ENCODE measurements at regions not wholly inside any gene's neighbourhood (a gene's known extent, or its start where the extent isn't known, plus 50 kb on each side); places are given as distances from the start of the nearest gene placed in this dataset.

DNA sequence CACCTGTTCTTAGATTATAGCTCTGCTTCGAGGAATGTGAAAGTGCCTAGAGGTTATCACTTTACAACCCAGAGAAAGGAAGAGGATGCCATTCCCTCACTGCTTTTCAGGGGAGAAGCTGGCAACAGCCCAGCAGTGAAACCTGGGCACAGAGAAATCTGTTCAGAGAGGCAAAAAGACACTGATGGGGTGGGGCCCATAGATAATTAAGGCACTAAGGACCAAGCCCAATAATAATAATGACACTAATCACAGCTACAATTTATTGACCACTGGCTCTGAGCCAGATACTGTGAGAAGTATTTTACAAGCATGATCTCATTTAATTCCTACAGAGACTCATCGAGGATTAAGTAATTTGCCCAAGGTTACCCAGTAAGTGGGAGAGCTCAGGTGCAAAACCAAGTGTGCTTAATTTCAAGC lies 168.3 kb downstream of the PIK3R1 start:
- peaks cover 21% of the 10 kb centered on the region for H3K4me1 Mint-ChIP-seq
- no peaks in the 10 kb centered on the region for H3K9me3 ChIP-seq (ENCODE audit: control insufficient read depth, low read length, poor library complexity, severe bottlenecking)
- no peak for DNase-seq
- H3K36me3 Mint-ChIP-seq (ENCODE audit: low read depth), result no peaks in the 10 kb centered on the region
- no peak overlapping the region for H3K4me3 Mint-ChIP-seq
- H3K27ac Mint-ChIP-seq, result no peak overlapping the region
- ATAC-seq, result no peak
- no peaks in the 10 kb centered on the region for H3K27me3 Mint-ChIP-seq

DNA sequence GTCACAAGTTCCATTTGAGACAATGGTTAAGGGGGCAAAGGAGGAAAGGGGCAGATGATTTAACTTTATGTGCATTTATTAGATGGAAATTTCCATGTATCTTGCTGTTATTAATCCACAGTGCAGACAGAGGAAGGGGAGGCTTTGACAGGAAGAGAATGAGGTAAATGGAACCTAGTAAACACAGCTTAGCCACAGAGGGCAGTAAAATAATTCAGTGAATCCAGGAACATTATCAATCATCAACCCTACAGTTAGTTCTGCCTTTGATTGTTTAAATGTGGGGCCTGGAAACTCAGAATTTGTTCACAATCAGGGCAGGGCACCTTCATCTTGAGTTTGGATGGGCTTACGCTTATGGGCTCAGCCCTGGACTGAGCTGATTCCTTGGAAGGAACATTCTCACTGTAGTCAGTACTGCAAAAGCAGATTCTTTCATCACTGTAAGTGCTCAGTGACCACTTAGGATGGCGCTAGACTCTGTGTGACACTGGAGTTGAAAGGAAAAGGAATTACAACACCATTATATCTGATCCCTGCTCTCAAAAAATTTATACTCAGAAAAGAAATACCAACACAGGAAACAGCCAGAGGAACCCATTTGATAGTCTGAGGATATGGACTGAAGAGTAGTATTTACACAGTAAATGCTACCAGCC lies 169.5 kb downstream of the PIK3R1 start:
- no peaks in the 10 kb centered on the region for H3K9me3 ChIP-seq (ENCODE audit: control insufficient read depth, low read length, poor library complexity, severe bottlenecking)
- no peak overlapping the region for H3K27ac Mint-ChIP-seq
- H3K4me1 Mint-ChIP-seq, result peaks cover 17% of the 10 kb centered on the region
- ATAC-seq, result no peak
- H3K4me3 Mint-ChIP-seq, result peak overlapping the region; percentile 22
- H3K27me3 Mint-ChIP-seq, result no peaks in the 10 kb centered on the region
- H3K36me3 Mint-ChIP-seq (ENCODE audit: low read depth), result no peaks in the 10 kb centered on the region
- DNase-seq, result no peak

DNA sequence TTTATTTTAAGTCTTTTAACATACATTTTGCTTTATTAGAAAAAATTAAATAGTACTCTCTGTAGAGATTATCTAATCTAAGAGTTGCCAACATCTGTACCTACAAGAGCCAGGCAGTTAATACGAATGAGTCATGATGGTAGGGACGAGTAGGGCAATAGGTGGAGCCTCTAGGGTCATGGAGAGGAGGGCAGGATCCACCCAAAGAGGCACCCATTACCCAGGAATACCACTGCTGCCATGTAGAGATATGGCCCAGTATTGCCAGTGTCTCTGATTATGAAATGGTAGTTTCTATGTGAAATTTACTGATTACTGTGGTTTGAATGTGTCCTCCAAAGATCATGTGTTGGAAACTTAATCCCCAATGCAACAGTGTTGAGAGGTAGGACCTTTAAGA lies 170.4 kb downstream of the PIK3R1 start:
- H3K4me1 Mint-ChIP-seq, result peaks cover 13% of the 10 kb centered on the region
- DNase-seq, result no peak
- no peak for ATAC-seq
- no peaks in the 10 kb centered on the region for H3K9me3 ChIP-seq (ENCODE audit: control insufficient read depth, low read length, poor library complexity, severe bottlenecking)
- H3K36me3 Mint-ChIP-seq (ENCODE audit: low read depth), result no peaks in the 10 kb centered on the region
- no peaks in the 10 kb centered on the region for H3K27me3 Mint-ChIP-seq
- H3K4me3 Mint-ChIP-seq, result no peak overlapping the region
- no peak overlapping the region for H3K27ac Mint-ChIP-seq

DNA sequence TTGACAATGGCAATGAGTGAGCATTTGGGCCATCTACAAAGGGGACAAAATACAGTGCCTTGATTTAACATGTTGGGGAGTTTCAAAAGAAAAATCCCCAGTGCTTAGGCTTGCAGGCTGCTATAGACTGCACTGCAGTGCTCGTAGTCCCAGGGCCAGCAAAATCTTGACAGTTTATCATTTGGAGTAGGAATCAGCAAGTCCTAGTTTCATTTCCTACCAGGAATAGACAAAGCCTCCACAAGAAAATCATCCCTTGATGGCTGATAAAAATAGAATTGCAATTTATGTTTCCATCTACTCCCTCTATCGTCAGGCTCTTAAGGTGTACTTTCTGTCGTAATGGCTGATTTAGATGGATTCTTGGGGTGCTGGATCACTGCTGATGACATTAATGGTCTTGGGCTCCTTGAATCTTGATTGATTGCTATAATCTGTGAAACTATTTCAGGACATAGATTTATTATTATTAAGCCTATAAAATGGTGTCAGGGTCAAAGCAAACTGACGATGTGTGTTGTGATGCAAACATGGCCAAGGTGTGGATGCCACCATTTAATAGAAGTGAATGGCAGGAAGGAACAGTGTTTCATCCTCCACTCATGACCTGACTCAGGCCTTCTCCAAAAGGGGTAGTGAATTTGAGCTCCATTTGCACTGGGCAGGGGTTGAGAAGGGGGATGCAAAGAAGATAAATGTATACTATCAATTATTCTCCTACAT lies 171.7 kb downstream of the PIK3R1 start:
- ATAC-seq, result no peak
- Mint-ChIP-seq H3K36me3 (ENCODE audit: low read depth) (no peaks in the 10 kb centered on the region), H3K4me3 (no peak overlapping the region), H3K4me1 (peaks cover 11% of the 10 kb centered on the region), H3K27me3 (no peaks in the 10 kb centered on the region), H3K27ac (no peak overlapping the region)
- no peak for DNase-seq
- H3K9me3 ChIP-seq (ENCODE audit: control insufficient read depth, low read length, poor library complexity, severe bottlenecking), result no peaks in the 10 kb centered on the region

DNA sequence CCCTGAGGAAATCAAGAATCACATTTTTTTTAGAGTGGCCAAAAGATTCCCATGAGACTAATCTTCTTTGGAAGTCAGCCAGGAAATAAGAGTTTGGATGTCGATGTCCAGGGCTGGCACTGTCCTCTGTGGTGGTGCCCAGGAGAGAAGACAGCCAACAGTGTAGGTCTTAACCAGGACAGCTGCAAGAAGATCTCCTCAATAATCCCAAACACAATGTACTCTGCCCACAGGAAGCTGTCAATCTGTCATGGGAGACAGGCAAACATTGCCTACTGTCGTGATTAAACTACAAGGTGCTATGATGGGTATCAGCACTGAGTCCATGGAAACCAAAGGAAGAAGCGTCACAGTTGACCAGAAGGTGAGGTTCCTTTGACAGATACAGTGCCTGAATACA lies 174.1 kb downstream of the PIK3R1 start:
- no peaks in the 10 kb centered on the region for H3K27me3 Mint-ChIP-seq
- peaks cover 11% of the 10 kb centered on the region for H3K4me1 Mint-ChIP-seq
- H3K4me3 Mint-ChIP-seq, result no peak overlapping the region
- no peak for DNase-seq
- no peak overlapping the region for H3K27ac Mint-ChIP-seq
- no peaks in the 10 kb centered on the region for H3K9me3 ChIP-seq (ENCODE audit: control insufficient read depth, low read length, poor library complexity, severe bottlenecking)
- no peaks in the 10 kb centered on the region for H3K36me3 Mint-ChIP-seq (ENCODE audit: low read depth)
- no peak for ATAC-seq

DNA sequence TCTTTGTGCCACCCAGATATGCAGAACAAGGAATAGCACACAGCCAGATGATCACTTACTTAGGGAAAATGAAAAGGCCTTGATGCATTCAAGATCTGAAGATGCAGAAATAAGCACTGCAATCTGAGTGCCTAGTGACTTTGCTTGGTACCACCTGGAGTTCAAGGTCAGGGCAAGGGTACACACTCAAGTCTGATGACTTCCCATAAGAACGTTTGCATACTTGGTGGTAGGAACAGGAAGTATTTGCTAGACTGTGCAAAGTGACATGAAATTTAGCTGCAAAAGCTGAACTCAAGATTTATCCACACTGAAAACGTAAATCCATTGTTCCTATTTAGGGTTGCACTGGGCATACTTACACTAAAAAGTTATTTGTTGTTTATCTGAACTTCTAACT lies 177.1 kb downstream of the PIK3R1 start:
- DNase-seq (no peak), ATAC-seq (no peak)
- no peaks in the 10 kb centered on the region for H3K36me3 Mint-ChIP-seq (ENCODE audit: low read depth)
- H3K4me1 Mint-ChIP-seq, result peaks cover 3% of the 10 kb centered on the region
- H3K4me3 Mint-ChIP-seq, result no peak overlapping the region
- H3K27me3 Mint-ChIP-seq, result no peaks in the 10 kb centered on the region
- peak overlapping the region; percentile 51 for H3K27ac Mint-ChIP-seq
- no peaks in the 10 kb centered on the region for H3K9me3 ChIP-seq (ENCODE audit: control insufficient read depth, low read length, poor library complexity, severe bottlenecking)

DNA sequence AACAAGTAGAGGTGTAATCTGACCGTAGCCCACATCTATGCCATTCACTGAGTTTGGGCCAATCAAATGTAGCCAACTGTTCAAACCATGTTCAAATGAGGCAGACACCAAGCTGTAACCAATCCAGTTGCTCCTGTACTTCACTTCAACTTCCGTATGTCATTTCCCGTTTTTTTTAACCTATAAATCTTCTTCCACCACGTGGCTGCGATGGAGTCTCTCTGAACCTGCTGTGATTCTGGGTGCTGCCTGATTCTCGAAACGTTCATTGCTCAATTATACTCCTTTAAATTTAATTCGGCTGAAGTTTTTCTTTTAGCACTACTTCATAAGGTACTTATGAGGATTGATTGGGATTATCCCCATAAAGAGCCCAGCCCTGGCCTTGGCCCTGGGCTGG lies 179.7 kb downstream of the PIK3R1 start:
- no peaks in the 10 kb centered on the region for H3K36me3 Mint-ChIP-seq (ENCODE audit: low read depth)

DNA sequence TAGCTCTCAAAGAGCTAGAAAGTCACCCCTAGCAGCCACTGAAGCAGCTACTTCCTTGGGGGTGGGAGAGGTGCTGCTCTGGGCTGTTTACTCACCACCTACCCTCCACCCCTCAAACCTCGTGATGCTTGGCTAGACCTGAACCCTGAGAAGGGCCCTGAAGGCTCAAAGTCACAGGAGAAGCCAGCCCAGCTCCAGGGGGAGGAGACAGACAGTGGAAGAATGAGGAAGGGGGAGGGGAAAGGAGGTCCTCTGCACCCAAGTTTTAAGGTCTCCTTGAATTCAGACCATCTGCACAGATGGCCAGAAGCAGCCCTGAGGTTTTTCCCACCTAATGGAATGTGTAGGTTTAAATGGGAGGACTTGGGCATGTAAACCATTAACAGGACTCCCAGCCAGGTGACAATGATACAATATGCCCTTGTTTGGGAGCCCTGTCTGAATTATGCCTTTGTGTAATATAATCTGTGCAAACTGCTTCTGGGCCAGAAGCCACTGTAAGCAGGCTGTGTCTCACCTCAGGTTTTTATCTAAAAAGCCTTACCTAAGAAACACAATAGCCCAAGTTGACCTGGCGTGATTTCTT lies 180.5 kb downstream of the PIK3R1 start:
- no peaks in the 10 kb centered on the region for H3K9me3 ChIP-seq (ENCODE audit: control insufficient read depth, low read length, poor library complexity, severe bottlenecking)
- no peaks in the 10 kb centered on the region for H3K36me3 Mint-ChIP-seq (ENCODE audit: low read depth)
- ATAC-seq, result no peak
- no peak overlapping the region for H3K4me3 Mint-ChIP-seq
- H3K27me3 Mint-ChIP-seq, result no peaks in the 10 kb centered on the region
- DNase-seq, result no peak
- no peak overlapping the region for H3K27ac Mint-ChIP-seq
- H3K4me1 Mint-ChIP-seq, result no peaks in the 10 kb centered on the region

More for the DNA sequence above, 179.7 kb downstream of the PIK3R1 start:
- no peak overlapping the region for H3K27ac Mint-ChIP-seq
- H3K9me3 ChIP-seq (ENCODE audit: control insufficient read depth, low read length, poor library complexity, severe bottlenecking), result no peaks in the 10 kb centered on the region
- DNase-seq, result no peak
- H3K4me3 Mint-ChIP-seq, result no peak overlapping the region
- no peak for ATAC-seq
- no peaks in the 10 kb centered on the region for H3K27me3 Mint-ChIP-seq
- H3K4me1 Mint-ChIP-seq, result peaks cover 3% of the 10 kb centered on the region

DNA sequence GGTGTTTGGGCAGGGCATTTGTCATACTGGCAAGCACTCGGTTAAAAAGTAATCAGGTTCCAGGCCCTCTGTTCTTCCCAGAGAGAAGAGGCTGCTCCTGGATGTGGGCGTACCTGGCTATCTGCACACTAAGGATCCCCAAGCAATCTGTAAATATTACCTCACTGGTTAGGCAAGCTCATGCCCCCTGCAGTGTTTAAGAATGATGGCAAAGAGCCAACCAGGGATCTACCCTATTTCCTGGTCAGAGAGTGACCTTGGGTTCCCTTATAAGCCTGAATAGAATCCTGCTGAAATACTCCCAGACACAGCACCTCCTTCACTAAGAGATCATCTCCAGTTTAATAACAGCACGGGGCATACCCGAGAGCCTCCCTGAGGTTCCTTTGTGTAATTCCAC lies 181.2 kb downstream of the PIK3R1 start:
- ATAC-seq (no peak), DNase-seq (no peak)
- H3K9me3 ChIP-seq (ENCODE audit: control insufficient read depth, low read length, poor library complexity, severe bottlenecking), result no peaks in the 10 kb centered on the region
- Mint-ChIP-seq H3K27me3 (no peaks in the 10 kb centered on the region), H3K4me3 (no peak overlapping the region), H3K4me1 (no peaks in the 10 kb centered on the region), H3K36me3 (ENCODE audit: low read depth) (no peaks in the 10 kb centered on the region), H3K27ac (no peak overlapping the region)

DNA sequence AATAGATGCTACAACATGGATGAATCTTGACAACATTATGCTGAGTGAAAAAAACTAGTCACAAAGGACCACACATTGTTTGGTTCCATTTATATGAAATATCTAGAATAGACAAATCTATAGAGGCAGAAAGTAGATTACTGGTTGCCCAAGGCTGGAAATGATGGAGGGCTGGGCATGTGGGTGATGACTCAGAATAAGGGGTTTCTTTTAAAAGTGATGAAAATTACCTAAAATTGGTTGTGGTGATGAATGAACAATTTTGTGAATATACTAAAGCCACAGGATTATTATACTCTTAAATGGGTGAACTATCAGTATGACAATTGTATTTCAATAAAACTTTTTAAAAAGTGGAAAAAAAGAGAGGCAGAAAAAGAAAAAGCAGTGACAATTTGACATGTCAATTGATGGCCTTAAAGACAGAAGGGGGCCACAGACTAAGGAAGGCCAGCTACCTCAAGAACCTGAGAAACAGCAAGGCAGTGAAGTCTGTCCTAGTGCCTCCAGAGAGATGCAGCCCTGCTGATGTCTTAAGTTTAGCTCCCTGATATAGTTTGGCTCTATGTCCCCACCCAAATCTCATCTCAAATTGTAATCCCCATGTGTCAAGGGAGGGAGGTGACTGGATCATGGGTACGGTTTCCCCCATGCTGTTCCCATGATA lies 182.7 kb downstream of the PIK3R1 start:
- Mint-ChIP-seq H3K4me3 (no peak overlapping the region), H3K4me1 (no peaks in the 10 kb centered on the region), H3K36me3 (ENCODE audit: low read depth) (no peaks in the 10 kb centered on the region), H3K27me3 (no peaks in the 10 kb centered on the region), H3K27ac (no peak overlapping the region)
- no peak for ATAC-seq
- no peaks in the 10 kb centered on the region for H3K9me3 ChIP-seq (ENCODE audit: control insufficient read depth, low read length, poor library complexity, severe bottlenecking)
- DNase-seq, result no peak

DNA sequence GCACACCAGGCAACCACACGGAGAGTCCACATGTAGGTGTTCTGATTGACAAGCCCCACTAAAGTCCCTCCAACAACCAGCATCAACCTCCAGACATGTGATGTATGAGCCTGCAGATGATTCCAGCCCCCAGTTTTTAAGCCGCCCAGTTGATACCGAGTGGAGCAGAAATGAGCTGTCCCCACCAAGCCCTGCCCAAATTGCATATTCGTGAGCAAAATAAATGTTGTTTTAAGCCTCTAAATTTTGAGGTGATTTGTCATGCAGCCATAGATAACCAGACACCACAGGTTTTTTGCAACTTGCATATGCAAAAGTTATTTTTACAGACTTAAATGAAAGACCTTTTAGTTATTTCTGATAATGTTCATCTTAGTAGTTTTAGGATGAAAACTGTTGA lies 187.7 kb downstream of the PIK3R1 start:
- H3K9me3 ChIP-seq (ENCODE audit: control insufficient read depth, low read length, poor library complexity, severe bottlenecking), result no peaks in the 10 kb centered on the region
- H3K27me3 Mint-ChIP-seq, result no peaks in the 10 kb centered on the region
- H3K4me3 Mint-ChIP-seq, result no peak overlapping the region
- DNase-seq, result no peak
- no peak overlapping the region for H3K27ac Mint-ChIP-seq
- no peaks in the 10 kb centered on the region for H3K36me3 Mint-ChIP-seq (ENCODE audit: low read depth)
- peaks cover 16% of the 10 kb centered on the region for H3K4me1 Mint-ChIP-seq
- no peak for ATAC-seq

DNA sequence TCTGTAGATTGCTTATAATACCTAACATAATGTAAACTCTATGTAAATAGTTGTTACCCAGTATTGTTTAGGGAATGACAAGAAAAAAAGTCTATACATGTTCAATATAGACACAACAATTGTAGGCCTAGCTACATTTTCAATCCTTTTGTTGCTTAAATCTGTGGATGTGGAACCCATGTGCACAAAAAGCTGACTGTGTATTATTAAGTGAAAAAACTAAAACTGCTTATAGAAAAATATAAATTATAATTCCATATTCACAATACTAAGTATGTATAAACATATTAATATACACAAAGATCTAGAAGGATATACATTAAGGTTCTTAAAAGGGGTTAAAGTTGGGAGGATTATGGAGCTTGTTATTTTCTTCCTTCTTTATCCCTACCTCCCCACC lies 188.7 kb downstream of the PIK3R1 start:
- H3K36me3 Mint-ChIP-seq (ENCODE audit: low read depth), result no peaks in the 10 kb centered on the region
- H3K27me3 Mint-ChIP-seq, result no peaks in the 10 kb centered on the region
- ATAC-seq (no peak), DNase-seq (no peak)
- H3K27ac Mint-ChIP-seq, result no peak overlapping the region
- peaks cover 16% of the 10 kb centered on the region for H3K4me1 Mint-ChIP-seq
- no peaks in the 10 kb centered on the region for H3K9me3 ChIP-seq (ENCODE audit: control insufficient read depth, low read length, poor library complexity, severe bottlenecking)
- no peak overlapping the region for H3K4me3 Mint-ChIP-seq

DNA sequence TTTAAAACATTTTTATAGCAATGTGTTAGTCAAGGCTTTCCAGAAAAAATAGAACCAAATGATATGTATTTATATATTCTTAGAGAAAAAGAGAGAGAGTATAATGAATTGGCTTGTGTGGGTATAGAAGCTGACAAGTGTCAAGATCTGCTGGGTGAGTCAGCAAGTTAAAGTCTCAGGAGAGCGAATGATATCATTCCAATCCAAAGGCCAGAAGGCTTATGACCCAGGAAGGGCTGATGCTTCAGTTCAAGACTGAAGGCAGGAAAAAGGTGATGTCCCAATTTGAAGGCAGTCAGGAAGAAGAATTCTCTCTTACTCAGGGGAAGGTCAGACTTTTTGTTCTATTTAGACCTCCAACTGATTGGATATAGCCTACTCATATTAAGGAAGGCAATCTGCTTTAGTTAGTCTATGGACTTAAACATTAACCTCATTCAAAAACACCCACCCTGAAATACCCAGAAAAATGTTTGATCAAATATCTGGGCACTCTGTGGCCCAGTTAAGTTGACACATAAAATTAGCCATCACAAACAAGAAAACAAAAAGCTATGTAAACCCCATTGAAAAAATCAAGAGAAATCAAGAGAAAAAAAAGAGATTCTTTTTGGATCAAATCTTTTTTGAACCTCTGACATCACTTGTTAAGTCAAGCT lies 189.6 kb downstream of the PIK3R1 start:
- Mint-ChIP-seq H3K36me3 (ENCODE audit: low read depth) (no peaks in the 10 kb centered on the region), H3K4me3 (no peak overlapping the region), H3K27me3 (no peaks in the 10 kb centered on the region), H3K27ac (no peak overlapping the region), H3K4me1 (peaks cover 16% of the 10 kb centered on the region)
- H3K9me3 ChIP-seq (ENCODE audit: control insufficient read depth, low read length, poor library complexity, severe bottlenecking), result no peaks in the 10 kb centered on the region
- no peak for ATAC-seq
- no peak for DNase-seq
